SK-N-MC (cell line): ENCODE measurements at regions not wholly inside any gene's neighbourhood (a gene's known extent, or its start where the extent isn't known, plus 50 kb on each side); places are given as distances from the start of the nearest gene placed in this dataset.

ENCODE experiments used
- EZH2 ChIP-seq: fragments of 200-600 bp; sonication (generic); IDR thresholded peaks from one replicate; pipeline ENCODE4 v1.6.1; 2017; ENCODE audit warnings: antibody characterized with exemption
- FOXP2 ChIP-seq: optimal IDR thresholded peaks from 2 replicates; pipeline ENCODE3; 2011; ENCODE audit warnings: mild to moderate bottlenecking, moderate library complexity; ENCODE audit not compliant: insufficient read depth; ENCODE audit errors: extremely low read length, control extremely low read depth
- POLR2AphosphoS5 ChIP-seq: IDR thresholded peaks from 2 replicates; pipeline ENCODE4 v1.6.1; 2012; ENCODE audit warnings: mild to moderate bottlenecking, low read depth, low read length, borderline replicate concordance

DNA sequence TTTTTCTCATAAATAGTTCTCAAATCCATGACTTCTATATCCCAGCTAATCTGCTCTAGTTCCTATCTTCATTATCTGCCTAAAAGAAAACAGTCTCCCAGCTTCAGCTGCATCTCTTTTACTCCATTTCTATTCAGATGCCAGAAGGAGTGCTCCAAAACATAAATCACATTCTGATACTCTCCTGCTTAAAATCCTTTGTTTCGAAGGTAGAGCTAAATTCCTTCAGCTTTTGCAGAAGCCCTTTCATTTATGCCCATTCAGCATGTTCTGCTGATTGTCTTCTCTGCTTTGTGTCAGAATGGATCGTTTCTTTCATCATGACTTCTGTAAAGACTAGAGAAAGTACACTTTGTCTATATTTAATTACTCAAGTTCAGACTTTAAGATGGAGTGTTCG is 440.1 kb upstream of the SMIM31 start:
- no peak for TF ChIP-seq EZH2
- TF ChIP-seq POLR2AphosphoS5 = no peak
- no peak for TF ChIP-seq FOXP2
